ENCODE measurements at regions not wholly inside any gene's neighbourhood (a gene's known extent, or its start where the extent isn't known, plus 50 kb on each side); places are given as distances from the start of the nearest gene placed in this dataset.

GRCh38 chr2:17035010-17035409 lies 369.4 kb upstream of the CYRIA start:
- intact Hi-C loops (cut with micrococcal nuclease; ENCODE audit: unreplicated experiment) (no loop called here), in situ Hi-C loops (cut with MboI) (no loop called here)
- no peaks in the 10 kb centered on the region for H3K4me1 ChIP-seq (ENCODE audit: control insufficient read depth, insufficient read depth, low read length)
- H3K27me3 ChIP-seq (replicated peaks in 1 of 2; ENCODE audit: control insufficient read depth in 2 of 2, insufficient read depth in 2 of 2, low read length in 1 of 2), result no peaks in the 10 kb centered on the region
- H4K20me1 ChIP-seq (ENCODE audit: control insufficient read depth, insufficient read depth), result no peaks in the 10 kb centered on the region
- ATAC-seq, result no peak
- no TSS peak for BruUV-seq (replicated peaks)
- no peak for FAIRE-seq
- WGBS (ENCODE audit: insufficient coverage, insufficient replicate concordance, low lambda C conversion rate, missing lambda C conversion rate), result 6% methylated on average over 1 of the region's 1 CpG
- no peak overlapping the region for H3K4me3 ChIP-seq
- no peaks in the 10 kb centered on the region for H3K79me2 ChIP-seq (ENCODE audit: control insufficient read depth, insufficient read depth, low read length)
- H3K4me2 ChIP-seq (ENCODE audit: control insufficient read depth, insufficient read depth), result no peak overlapping the region
- no peak overlapping the region for H2AFZ ChIP-seq (ENCODE audit: control insufficient read depth, low read depth, low read length)
- DNase-seq (ENCODE audit: low read depth, low spot score), result no peak
- H3K9me3 ChIP-seq (replicated peaks; ENCODE audit: control insufficient read depth, insufficient read depth, low read length), result no peaks in the 10 kb centered on the region
- H3K27ac ChIP-seq (ENCODE audit: control insufficient read depth, insufficient read depth), result no peak overlapping the region
- no peaks in the 10 kb centered on the region for H3K36me3 ChIP-seq (ENCODE audit: control insufficient read depth in 2 of 2, insufficient read depth in 2 of 2, low read length in 1 of 2)
- H3K9ac ChIP-seq (ENCODE audit: control insufficient read depth, insufficient read depth, low read length), result no peak overlapping the region
- ChIA-PET POLR2A (no interaction called here), SMC1A (ENCODE audit: uncharacterized antibody, unreplicated experiment) (no interaction called here), CTCF (interaction anchor here (0.8 kb wide), 1 partner anchor 16 kb away, joined by 3 read pairs; no protein-coding TSS in a partner anchor), RAD21 (ENCODE audit: unreplicated experiment) (no interaction called here)
- TF ChIP-seq JUNB (IDR thresholded peaks at IDR 0.05), result no peak
- TF ChIP-seq RBBP5 (conservative IDR thresholded peaks at IDR 0.05), result no peak
- TF ChIP-seq, protein P1, sequence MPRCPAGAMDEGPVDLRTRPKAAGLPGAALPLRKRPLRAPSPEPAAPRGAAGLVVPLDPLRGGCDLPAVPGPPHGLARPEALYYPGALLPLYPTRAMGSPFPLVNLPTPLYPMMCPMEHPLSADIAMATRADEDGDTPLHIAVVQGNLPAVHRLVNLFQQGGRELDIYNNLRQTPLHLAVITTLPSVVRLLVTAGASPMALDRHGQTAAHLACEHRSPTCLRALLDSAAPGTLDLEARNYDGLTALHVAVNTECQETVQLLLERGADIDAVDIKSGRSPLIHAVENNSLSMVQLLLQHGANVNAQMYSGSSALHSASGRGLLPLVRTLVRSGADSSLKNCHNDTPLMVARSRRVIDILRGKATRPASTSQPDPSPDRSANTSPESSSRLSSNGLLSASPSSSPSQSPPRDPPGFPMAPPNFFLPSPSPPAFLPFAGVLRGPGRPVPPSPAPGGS (IDR thresholded peaks at IDR 0.05; ENCODE audit: borderline replicate concordance, insufficient read depth, low read depth, low read length, poor library complexity, severe bottlenecking), result no peak
- TF ChIP-seq ZNF274 (IDR thresholded peaks at IDR 0.05; ENCODE audit: insufficient read depth, insufficient read length), result no peak

DNA sequence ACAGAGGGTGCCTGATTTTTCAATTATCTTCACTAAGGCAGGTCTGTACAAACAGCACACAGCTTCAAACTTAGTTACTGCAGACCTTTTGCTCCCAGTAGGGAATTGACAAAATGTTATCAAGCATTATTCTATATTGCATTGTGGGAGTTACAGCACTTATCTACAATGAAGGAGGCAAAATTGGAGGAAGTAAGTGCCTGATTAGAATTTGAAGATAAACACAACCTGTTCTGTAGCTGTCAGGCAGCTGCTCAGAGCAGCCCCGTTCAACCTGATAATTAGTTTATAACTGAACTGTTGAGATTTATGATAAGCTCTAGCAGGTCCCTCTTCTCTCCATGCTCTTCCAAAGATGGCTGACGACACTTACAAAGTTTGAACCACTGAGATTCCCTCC lies 364.4 kb upstream of the CYRIA start:
- H4K20me1 ChIP-seq (ENCODE audit: control insufficient read depth, insufficient read depth), result no peaks in the 10 kb centered on the region
- 21% methylated on average over 2 of the region's 2 CpGs for WGBS (ENCODE audit: insufficient coverage, insufficient replicate concordance, low lambda C conversion rate, missing lambda C conversion rate)
- no peak overlapping the region for H2AFZ ChIP-seq (ENCODE audit: control insufficient read depth, low read depth, low read length)

More for the DNA sequence above, 364.4 kb upstream of the CYRIA start:
- no peaks in the 10 kb centered on the region for H3K9me3 ChIP-seq (replicated peaks; ENCODE audit: control insufficient read depth, insufficient read depth, low read length)
- ATAC-seq, result no peak
- H3K9ac ChIP-seq (ENCODE audit: control insufficient read depth, insufficient read depth, low read length), result no peak overlapping the region
- no peaks in the 10 kb centered on the region for H3K79me2 ChIP-seq (ENCODE audit: control insufficient read depth, insufficient read depth, low read length)
- H3K27me3 ChIP-seq (replicated peaks in 1 of 2; ENCODE audit: control insufficient read depth in 2 of 2, insufficient read depth in 2 of 2, low read length in 1 of 2), result no peaks in the 10 kb centered on the region
- SMC1A ChIA-PET (ENCODE audit: uncharacterized antibody, unreplicated experiment), result no interaction called here
- intact Hi-C loops (cut with micrococcal nuclease; ENCODE audit: unreplicated experiment), result no loop called here
- TF ChIP-seq PBX3 (IDR thresholded peaks at IDR 0.05; ENCODE audit: insufficient replicate concordance, low read depth, low read length), result no peak
- TF ChIP-seq, protein P1 (IDR thresholded peaks at IDR 0.05; ENCODE audit: borderline replicate concordance, insufficient read depth, low read depth, low read length, poor library complexity, severe bottlenecking), result no peak
- no peak for TF ChIP-seq CHD2 (IDR thresholded peaks at IDR 0.05; ENCODE audit: borderline replicate concordance, low read depth, low read length)
- TF ChIP-seq ZNF24 (IDR thresholded peaks at IDR 0.05), result no peak
- no peak for TF ChIP-seq BHLHE40 (IDR thresholded peaks at IDR 0.05; ENCODE audit: borderline replicate concordance in 1 of 2, low read depth in 2 of 2, low read length in 1 of 2)
- TF ChIP-seq MTA3 (IDR thresholded peaks at IDR 0.05; ENCODE audit: borderline replicate concordance, low read length), result no peak
- no peak for TF ChIP-seq KAT2A (conservative IDR thresholded peaks at IDR 0.05; ENCODE audit: control insufficient read depth, low read depth, low read length)
- in situ Hi-C loops (cut with MboI), result no loop called here
- POLR2A ChIA-PET, result no interaction called here
- H3K4me3 ChIP-seq, result no peak overlapping the region
- RAD21 ChIA-PET (ENCODE audit: unreplicated experiment), result no interaction called here
- CTCF ChIA-PET, result no interaction called here
- H3K36me3 ChIP-seq (ENCODE audit: control insufficient read depth in 2 of 2, insufficient read depth in 2 of 2, low read length in 1 of 2), result no peaks in the 10 kb centered on the region
- DNase-seq (ENCODE audit: low read depth, low spot score), result no peak
- no TSS peak for BruUV-seq (replicated peaks)
- no peak overlapping the region for H3K4me2 ChIP-seq (ENCODE audit: control insufficient read depth, insufficient read depth)
- H3K27ac ChIP-seq (ENCODE audit: control insufficient read depth, insufficient read depth), result no peak overlapping the region
- no peaks in the 10 kb centered on the region for H3K4me1 ChIP-seq (ENCODE audit: control insufficient read depth, insufficient read depth, low read length)
- FAIRE-seq, result no peak
